ENCODE measurements at regions not wholly inside any gene's neighbourhood (a gene's known extent, or its start where the extent isn't known, plus 50 kb on each side); places are given as distances from the start of the nearest gene placed in this dataset.

DNA sequence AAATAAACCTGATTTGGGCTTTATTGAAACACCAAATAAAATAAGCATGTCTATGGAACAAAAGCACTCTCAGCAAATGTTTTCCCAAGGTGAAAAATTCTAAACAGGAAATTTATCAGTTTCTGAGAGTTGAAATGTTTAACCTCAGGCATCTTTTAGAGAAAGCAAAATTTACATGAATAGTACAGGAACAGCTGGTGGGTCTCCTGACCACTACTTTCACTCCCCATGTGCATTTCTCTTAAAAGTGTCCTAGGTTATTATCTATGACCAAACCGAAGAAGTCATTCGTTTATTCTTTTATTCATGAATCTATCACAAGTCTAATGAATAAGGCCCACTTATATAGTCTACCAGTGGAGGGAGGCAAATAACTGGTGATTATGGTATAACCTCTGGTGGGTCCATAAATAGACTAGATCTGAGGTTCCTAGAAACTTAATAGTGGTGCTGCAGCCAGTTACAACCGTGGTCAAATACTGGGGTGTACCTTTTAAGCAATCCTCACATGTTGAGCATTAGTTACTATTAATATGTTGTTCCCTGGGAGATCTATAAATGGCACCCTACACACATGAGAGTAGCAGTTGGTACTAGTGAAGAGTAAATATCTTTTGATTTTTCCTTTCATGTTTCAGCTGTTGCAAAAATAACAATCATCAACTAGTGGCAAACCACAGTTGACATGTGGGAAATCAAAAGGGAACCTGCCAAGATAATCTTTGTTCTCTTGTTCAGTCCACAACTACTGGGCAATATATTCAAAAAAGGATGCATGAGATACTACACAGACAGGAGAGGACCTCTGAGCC, 169.3 kb upstream of the STAC start:
- Mint-ChIP-seq H3K4me1 (no peaks in the 10 kb centered on the region), H3K4me3 (no peak overlapping the region), H3K27me3 (no peaks in the 10 kb centered on the region), H3K36me3 (no peaks in the 10 kb centered on the region), H3K27ac (no peak overlapping the region), H3K9me3 (no peaks in the 10 kb centered on the region)
- no peak for ATAC-seq (ENCODE audit: low read depth)
- DNase-seq (ENCODE audit: low spot score in 2 of 2): no peak

- Mint-ChIP-seq H3K4me3 (no peak overlapping the region), H3K36me3 (no peaks in the 10 kb centered on the region), H3K27me3 (no peaks in the 10 kb centered on the region), H3K27ac (no peak overlapping the region), H3K9me3 (no peaks in the 10 kb centered on the region), H3K4me1 (no peaks in the 10 kb centered on the region)
- ATAC-seq (ENCODE audit: low read depth): no peak
- no peak for DNase-seq (ENCODE audit: low spot score in 2 of 2)
Measured at GRCh38 chr3:36211652-36211999, 168.7 kb upstream of the STAC start.

DNA sequence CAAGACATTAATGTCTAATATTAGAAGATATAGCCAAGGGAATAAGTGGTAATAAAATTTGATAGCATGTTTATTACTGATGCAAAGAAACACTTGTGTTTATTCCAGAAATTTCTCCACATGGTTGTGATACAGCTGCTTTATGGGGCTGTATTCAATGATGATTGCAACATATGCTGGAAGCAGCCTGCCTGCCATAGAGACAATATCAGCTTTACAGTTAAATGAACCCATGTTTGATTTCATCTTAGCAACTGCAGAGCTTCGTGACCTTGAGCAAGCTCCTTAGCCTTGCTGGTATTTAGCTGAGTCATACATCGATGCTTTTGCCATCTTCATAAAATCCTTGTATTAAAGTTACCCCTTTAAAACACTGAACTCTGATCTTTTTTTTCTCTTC, 168.1 kb upstream of the STAC start:
- no peak for ATAC-seq (ENCODE audit: low read depth)
- no peaks in the 10 kb centered on the region for H3K27me3 Mint-ChIP-seq
- H3K36me3 Mint-ChIP-seq: no peaks in the 10 kb centered on the region
- no peak overlapping the region for H3K27ac Mint-ChIP-seq
- H3K4me1 Mint-ChIP-seq: no peaks in the 10 kb centered on the region
- no peak overlapping the region for H3K4me3 Mint-ChIP-seq
- no peak for DNase-seq (ENCODE audit: low spot score in 2 of 2)
- H3K9me3 Mint-ChIP-seq: no peaks in the 10 kb centered on the region

DNA sequence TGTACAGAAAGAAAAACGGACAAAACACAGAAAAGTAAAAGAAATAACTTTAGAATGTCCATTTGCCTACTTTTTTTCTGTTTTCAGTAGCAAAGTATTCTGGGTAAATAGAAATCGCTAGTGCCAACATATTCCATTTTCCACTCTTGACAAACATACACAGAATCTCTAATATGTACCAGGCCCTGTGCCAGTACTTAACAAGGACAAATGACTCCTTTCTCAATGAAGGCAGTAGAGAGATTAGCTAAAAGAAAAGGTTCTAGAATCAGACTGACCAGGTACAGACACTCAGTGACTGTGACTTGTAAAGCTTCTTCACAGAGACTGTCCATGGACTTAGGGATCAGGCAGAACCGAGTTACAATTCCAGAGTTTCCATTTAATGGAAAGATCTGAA, 165.8 kb upstream of the STAC start:
- DNase-seq (ENCODE audit: low spot score in 2 of 2) (no peak), ATAC-seq (ENCODE audit: low read depth) (no peak)
- Mint-ChIP-seq H3K27ac (no peak overlapping the region), H3K4me3 (no peak overlapping the region), H3K27me3 (no peaks in the 10 kb centered on the region), H3K9me3 (peaks cover 2% of the 10 kb centered on the region), H3K36me3 (no peaks in the 10 kb centered on the region), H3K4me1 (no peaks in the 10 kb centered on the region)

- H3K9me3 Mint-ChIP-seq: peaks cover 2% of the 10 kb centered on the region
- no peaks in the 10 kb centered on the region for H3K36me3 Mint-ChIP-seq
- H3K27ac Mint-ChIP-seq: no peak overlapping the region
- no peaks in the 10 kb centered on the region for H3K4me1 Mint-ChIP-seq
- ATAC-seq (ENCODE audit: low read depth) (no peak), DNase-seq (ENCODE audit: low spot score in 2 of 2) (no peak)
- H3K27me3 Mint-ChIP-seq: no peaks in the 10 kb centered on the region
- no peak overlapping the region for H3K4me3 Mint-ChIP-seq
Measured at GRCh38 chr3:36215241-36215640, 165.1 kb upstream of the STAC start.

DNA sequence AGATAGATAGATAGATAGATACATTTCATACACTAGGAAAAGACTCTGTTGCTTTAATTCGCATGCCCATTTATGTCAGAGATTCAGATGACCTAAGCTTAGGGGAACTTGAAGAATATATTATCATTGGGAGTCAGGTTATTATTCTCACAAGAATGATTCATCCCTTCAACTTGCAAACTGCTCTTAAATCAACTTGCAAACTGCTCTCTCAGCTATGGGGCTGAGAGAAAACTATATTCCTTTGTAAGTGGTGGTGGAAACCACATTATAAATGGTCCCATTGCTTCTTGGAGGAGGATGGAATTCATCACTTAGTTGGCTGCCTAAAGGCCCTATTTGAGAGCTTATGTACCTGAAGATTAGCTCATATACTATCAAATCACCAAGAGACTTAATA, 160.9 kb upstream of the STAC start:
- Mint-ChIP-seq H3K36me3 (no peaks in the 10 kb centered on the region), H3K27me3 (no peaks in the 10 kb centered on the region), H3K4me3 (no peak overlapping the region), H3K27ac (no peak overlapping the region), H3K9me3 (peaks cover 4% of the 10 kb centered on the region), H3K4me1 (no peaks in the 10 kb centered on the region)
- ATAC-seq (ENCODE audit: low read depth): no peak
- DNase-seq (ENCODE audit: low spot score in 2 of 2): no peak

- Mint-ChIP-seq H3K27ac (no peak overlapping the region), H3K4me3 (no peak overlapping the region), H3K36me3 (no peaks in the 10 kb centered on the region), H3K9me3 (peaks cover 4% of the 10 kb centered on the region), H3K27me3 (no peaks in the 10 kb centered on the region), H3K4me1 (no peaks in the 10 kb centered on the region)
- ATAC-seq (ENCODE audit: low read depth) (no peak), DNase-seq (ENCODE audit: low spot score in 2 of 2) (no peak)
Measured at GRCh38 chr3:36220173-36220572, 160.1 kb upstream of the STAC start.

GRCh38 chr3:36221975-36222374, 158.3 kb upstream of the STAC start:
- H3K4me1 Mint-ChIP-seq: no peaks in the 10 kb centered on the region
- no peaks in the 10 kb centered on the region for H3K36me3 Mint-ChIP-seq
- H3K27ac Mint-ChIP-seq: no peak overlapping the region
- no peaks in the 10 kb centered on the region for H3K27me3 Mint-ChIP-seq
- ATAC-seq (ENCODE audit: low read depth) (no peak), DNase-seq (ENCODE audit: low spot score in 2 of 2) (no peak)
- H3K9me3 Mint-ChIP-seq: peaks cover 4% of the 10 kb centered on the region
- no peak overlapping the region for H3K4me3 Mint-ChIP-seq

- no peaks in the 10 kb centered on the region for H3K36me3 Mint-ChIP-seq
Measured at GRCh38 chr3:36227980-36228379, 152.3 kb upstream of the STAC start.

DNA sequence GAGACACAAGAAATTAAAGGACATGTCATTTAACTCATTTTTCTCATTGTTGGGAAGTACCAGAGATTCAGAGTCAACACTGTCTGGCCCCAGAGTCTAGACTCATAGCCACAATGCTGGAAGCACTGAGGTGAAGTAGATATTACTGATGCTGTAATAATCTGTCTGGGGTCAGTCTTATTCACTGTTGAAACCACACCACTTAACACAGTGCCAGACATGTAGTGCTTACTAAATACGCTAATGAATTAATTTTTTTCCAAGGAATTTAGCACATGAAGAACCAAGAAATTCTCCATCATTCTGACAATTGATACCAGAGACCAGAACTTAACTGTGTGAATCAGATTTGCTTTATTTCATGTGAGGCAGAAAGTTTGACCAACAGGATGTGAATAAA, 150.8 kb upstream of the STAC start:
- H3K4me3 Mint-ChIP-seq: no peak overlapping the region
- H3K27me3 Mint-ChIP-seq: no peaks in the 10 kb centered on the region
- no peak for DNase-seq (ENCODE audit: low spot score in 2 of 2)
- H3K9me3 Mint-ChIP-seq: peaks cover 2% of the 10 kb centered on the region
- H3K4me1 Mint-ChIP-seq: no peaks in the 10 kb centered on the region
- H3K36me3 Mint-ChIP-seq: no peaks in the 10 kb centered on the region
- no peak overlapping the region for H3K27ac Mint-ChIP-seq
- ATAC-seq (ENCODE audit: low read depth): no peak

More at GRCh38 chr3:36227980-36228379, 152.3 kb upstream of the STAC start:
- DNase-seq (ENCODE audit: low spot score in 2 of 2): no peak
- Mint-ChIP-seq H3K27me3 (no peaks in the 10 kb centered on the region), H3K9me3 (peaks cover 2% of the 10 kb centered on the region), H3K4me1 (no peaks in the 10 kb centered on the region), H3K27ac (no peak overlapping the region), H3K4me3 (no peak overlapping the region)
- no peak for ATAC-seq (ENCODE audit: low read depth)

GRCh38 chr3:36232797-36233489, 147.4 kb upstream of the STAC start:
- no peak for DNase-seq (ENCODE audit: low spot score in 2 of 2)
- Mint-ChIP-seq H3K4me1 (no peaks in the 10 kb centered on the region), H3K4me3 (no peak overlapping the region), H3K9me3 (peaks cover 9% of the 10 kb centered on the region), H3K36me3 (no peaks in the 10 kb centered on the region), H3K27me3 (no peaks in the 10 kb centered on the region), H3K27ac (no peak overlapping the region)
- ATAC-seq (ENCODE audit: low read depth): no peak

- ATAC-seq (ENCODE audit: low read depth) (no peak), DNase-seq (ENCODE audit: low spot score in 2 of 2) (no peak)
- Mint-ChIP-seq H3K36me3 (no peaks in the 10 kb centered on the region), H3K27ac (no peak overlapping the region), H3K4me3 (no peak overlapping the region), H3K4me1 (no peaks in the 10 kb centered on the region), H3K27me3 (no peaks in the 10 kb centered on the region), H3K9me3 (peaks cover 2% of the 10 kb centered on the region)
Measured at GRCh38 chr3:36244728-36245127, 135.6 kb upstream of the STAC start.

DNA sequence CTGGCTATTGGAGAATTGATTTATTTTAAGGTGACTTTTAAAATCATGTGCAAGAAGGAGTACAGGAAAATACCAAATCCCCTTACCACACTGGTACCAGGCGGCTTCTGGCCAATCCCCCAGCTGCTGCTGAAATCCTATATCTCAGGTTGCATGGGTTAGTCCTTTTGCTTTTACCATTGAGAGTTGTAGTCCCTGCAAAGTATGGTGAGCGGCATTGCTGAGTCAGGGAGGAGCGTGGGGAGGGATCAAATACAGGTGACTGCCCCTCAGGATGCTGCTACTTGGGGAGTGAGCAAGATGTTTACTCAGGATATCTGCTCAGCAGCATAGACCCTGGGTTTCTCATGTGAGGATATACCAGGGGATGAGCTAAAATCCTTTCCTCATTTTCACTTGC, 131.9 kb upstream of the STAC start:
- Mint-ChIP-seq H3K27me3 (no peaks in the 10 kb centered on the region), H3K27ac (no peak overlapping the region), H3K9me3 (peaks cover 10% of the 10 kb centered on the region), H3K4me1 (no peaks in the 10 kb centered on the region), H3K4me3 (no peak overlapping the region), H3K36me3 (no peaks in the 10 kb centered on the region)
- ATAC-seq (ENCODE audit: low read depth) (no peak), DNase-seq (ENCODE audit: low spot score in 2 of 2) (no peak)

- H3K4me3 Mint-ChIP-seq: no peak overlapping the region
- DNase-seq (ENCODE audit: low spot score in 2 of 2) (no peak), ATAC-seq (ENCODE audit: low read depth) (no peak)
- no peaks in the 10 kb centered on the region for H3K36me3 Mint-ChIP-seq
- H3K4me1 Mint-ChIP-seq: no peaks in the 10 kb centered on the region
- H3K9me3 Mint-ChIP-seq: peaks cover 10% of the 10 kb centered on the region
- H3K27me3 Mint-ChIP-seq: no peaks in the 10 kb centered on the region
- H3K27ac Mint-ChIP-seq: no peak overlapping the region
Measured at GRCh38 chr3:36250191-36250590, 130.1 kb upstream of the STAC start.

Data from memory B cell (primary cell).